Uterus (tissue), 3 donors: ENCODE measurements at regions not wholly inside any gene's neighbourhood (a gene's known extent, or its start where the extent isn't known, plus 50 kb on each side); places are given as distances from the start of the nearest gene placed in this dataset.

Source experiments
- DNase-seq, 2 donors: peaks; one replicate each; pipeline ENCODE4 v3.0.0-alpha.2; 2019 to 2020
- H3K27ac ChIP-seq, 2 donors: fragments of 200-600 bp; sonication (generic); 1 replicate in 1 of 2; 2 replicates in 1 of 2; pipeline ENCODE4 v1.5.1; 2016 to 2018
- H3K27me3 ChIP-seq, 2 donors: fragments of 200-600 bp; sonication (generic); one replicate each; pipeline ENCODE4 v1.5.1; 2018 to 2019; ENCODE audit warnings: control low read depth in 1 of 2
- H3K36me3 ChIP-seq, 2 donors: fragments of 200-600 bp; sonication (generic); one replicate each; pipeline ENCODE4 v1.5.1; 2019; ENCODE audit warnings: control low read depth in 1 of 2
- H3K4me1 ChIP-seq, 2 donors: fragments of 200-600 bp; sonication (generic); one replicate each; pipeline ENCODE4 v1.5.1; 2018 to 2019; ENCODE audit warnings: control low read depth in 1 of 2
- H3K4me3 ChIP-seq, 2 donors: fragments of 200-600 bp; sonication (generic); 1 replicate in 1 of 2; 2 replicates in 1 of 2; pipeline ENCODE4 v1.5.1; 2018 to 2019; ENCODE audit warnings: mild to moderate bottlenecking in 1 of 2
- H3K9me3 ChIP-seq, 2 donors: fragments of 200-600 bp; sonication (generic); one replicate each; pipeline ENCODE4 v1.5.1; 2019; ENCODE audit warnings: control low read depth in 1 of 2
- POLR2A ChIP-seq, 2 donors: fragments of 450-650 bp; IDR thresholded peaks; one replicate each; pipeline ENCODE4 v1.6.1; 2016; ENCODE audit warnings: antibody characterized with exemption in 2 of 2, mild to moderate bottlenecking in 1 of 2, moderate library complexity in 1 of 2
- intact Hi-C: fragments of 100-400 bp; cut with DNase I; formaldehyde crosslinking; loops from one replicate; pipeline ENCODE4 v1.15.1; 2023; ENCODE audit warnings: low total_unique reads
- TF ChIP-seq, protein P1 (sequence below), 4 experiments: fragments of 200-600 bp in 2 of 4; fragments of 450-650 bp in 2 of 4; sonication (generic) in 2 of 4; IDR thresholded peaks; one replicate each; pipeline ENCODE4 v1.5.1; 2016 to 2019; ENCODE audit warnings: antibody characterized with exemption in 4 of 4, mild to moderate bottlenecking in 2 of 4, moderate library complexity in 1 of 4
- donor health status: DM: yes; HTN: yes; CAD: no.

DNA sequence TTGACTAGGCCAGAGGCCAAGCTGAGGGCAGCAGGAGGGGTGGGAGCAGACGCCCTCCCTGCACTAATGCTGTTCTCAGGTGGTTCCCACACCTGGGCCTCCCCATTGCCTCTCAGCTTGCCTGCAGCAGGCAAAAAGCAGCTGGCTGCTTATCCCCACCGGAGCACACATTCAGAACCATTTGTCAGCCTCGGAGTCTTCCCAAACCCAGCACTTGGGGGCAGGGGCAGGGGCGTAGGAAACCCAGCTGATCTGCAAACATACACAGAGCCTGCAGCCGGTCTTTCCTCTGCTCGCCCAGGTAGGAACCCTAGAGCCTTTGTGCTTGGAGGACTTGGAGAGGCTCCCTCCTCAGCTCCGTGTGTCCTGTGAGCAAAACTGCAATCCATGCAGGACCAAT is 249.8 kb downstream of the CYP26B1 start:
- Histone ChIP-seq H3K36me3 (no peaks in the 10 kb centered on the region), H3K9me3 (no peaks in the 10 kb centered on the region), H3K4me3 (no peak overlapping the region), H3K4me1 (no peaks in the 10 kb centered on the region), H3K27ac (no peak overlapping the region), H3K27me3 (no peaks in the 10 kb centered on the region)
- intact Hi-C loops = no loop called here
- no peak for TF ChIP-seq POLR2A (IDR thresholded peaks at IDR 0.05)
- TF ChIP-seq, protein P1, sequence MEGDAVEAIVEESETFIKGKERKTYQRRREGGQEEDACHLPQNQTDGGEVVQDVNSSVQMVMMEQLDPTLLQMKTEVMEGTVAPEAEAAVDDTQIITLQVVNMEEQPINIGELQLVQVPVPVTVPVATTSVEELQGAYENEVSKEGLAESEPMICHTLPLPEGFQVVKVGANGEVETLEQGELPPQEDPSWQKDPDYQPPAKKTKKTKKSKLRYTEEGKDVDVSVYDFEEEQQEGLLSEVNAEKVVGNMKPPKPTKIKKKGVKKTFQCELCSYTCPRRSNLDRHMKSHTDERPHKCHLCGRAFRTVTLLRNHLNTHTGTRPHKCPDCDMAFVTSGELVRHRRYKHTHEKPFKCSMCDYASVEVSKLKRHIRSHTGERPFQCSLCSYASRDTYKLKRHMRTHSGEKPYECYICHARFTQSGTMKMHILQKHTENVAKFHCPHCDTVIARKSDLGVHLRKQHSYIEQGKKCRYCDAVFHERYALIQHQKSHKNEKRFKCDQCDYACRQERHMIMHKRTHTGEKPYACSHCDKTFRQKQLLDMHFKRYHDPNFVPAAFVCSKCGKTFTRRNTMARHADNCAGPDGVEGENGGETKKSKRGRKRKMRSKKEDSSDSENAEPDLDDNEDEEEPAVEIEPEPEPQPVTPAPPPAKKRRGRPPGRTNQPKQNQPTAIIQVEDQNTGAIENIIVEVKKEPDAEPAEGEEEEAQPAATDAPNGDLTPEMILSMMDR (IDR thresholded peaks at IDR 0.05) = no peak
- no peak for DNase-seq

DNA sequence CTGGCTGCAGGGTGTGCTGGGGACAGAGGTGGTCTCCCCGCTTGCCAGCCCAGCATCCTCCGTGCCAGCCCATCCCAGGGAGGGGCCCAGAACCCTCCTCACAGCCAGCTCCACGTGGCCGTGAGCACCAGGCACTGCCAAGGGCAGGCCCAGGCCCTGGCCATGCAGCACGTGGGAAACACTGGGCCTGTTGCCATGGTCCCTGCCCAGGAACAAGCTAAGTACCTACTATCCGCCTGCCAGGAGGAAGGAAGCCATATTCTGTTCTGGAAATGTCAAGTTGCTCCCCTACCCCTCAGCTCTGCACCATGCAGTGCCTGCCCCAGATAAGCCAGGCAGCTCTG is 250.6 kb downstream of the CYP26B1 start:
- TF ChIP-seq, protein P1 (IDR thresholded peaks at IDR 0.05) = no peak
- no peak for TF ChIP-seq POLR2A (IDR thresholded peaks at IDR 0.05)
- no peaks in the 10 kb centered on the region for H3K9me3 ChIP-seq
- no peaks in the 10 kb centered on the region for H3K27me3 ChIP-seq
- no peak for DNase-seq
- no peak overlapping the region for H3K27ac ChIP-seq
- H3K36me3 ChIP-seq = no peaks in the 10 kb centered on the region
- H3K4me1 ChIP-seq = no peaks in the 10 kb centered on the region
- H3K4me3 ChIP-seq = no peak overlapping the region
- intact Hi-C loops = no loop called here

DNA sequence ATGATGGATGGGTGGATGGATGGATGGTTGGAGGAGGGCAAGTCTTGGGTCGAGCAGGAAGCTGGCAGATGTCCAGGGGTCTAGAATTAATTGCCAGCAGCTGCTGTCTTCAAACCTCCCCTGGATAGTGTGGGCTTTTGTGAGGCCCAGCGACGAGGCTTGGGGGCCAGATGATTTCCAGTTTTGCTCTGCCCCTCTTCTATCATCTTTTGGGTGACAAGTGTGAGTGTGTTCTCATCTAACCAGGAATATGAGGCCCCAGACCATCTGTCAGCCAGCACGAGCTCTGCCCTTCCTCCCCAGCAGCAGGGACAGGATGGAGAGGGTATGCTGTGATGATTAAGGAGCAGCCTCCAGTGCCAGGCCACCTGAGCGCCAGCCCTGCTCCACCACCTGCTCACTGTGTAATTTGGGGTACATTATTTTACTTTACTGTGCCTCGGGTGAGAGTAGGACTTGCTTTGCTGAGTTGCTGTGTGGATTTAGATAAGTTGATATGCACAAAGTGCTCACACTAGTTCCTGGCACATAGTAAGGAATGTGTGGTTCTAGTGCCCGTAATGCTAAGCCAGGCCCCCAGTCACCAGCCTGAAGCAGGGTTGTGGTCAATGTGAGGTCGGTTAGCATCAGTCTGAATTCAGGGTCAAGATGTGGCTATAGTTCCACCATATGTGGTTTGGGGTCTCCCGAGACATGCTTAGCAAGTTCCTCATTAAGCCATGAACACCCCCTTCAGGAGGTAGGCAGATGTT is 251.1 kb downstream of the CYP26B1 start:
- no peak for DNase-seq
- Histone ChIP-seq H3K4me3 (no peak overlapping the region), H3K4me1 (no peaks in the 10 kb centered on the region), H3K36me3 (no peaks in the 10 kb centered on the region), H3K27me3 (no peaks in the 10 kb centered on the region), H3K9me3 (no peaks in the 10 kb centered on the region), H3K27ac (no peak overlapping the region)
- TF ChIP-seq, protein P1 (IDR thresholded peaks at IDR 0.05) = no peak
- TF ChIP-seq POLR2A (IDR thresholded peaks at IDR 0.05) = no peak
- intact Hi-C loops = no loop called here

DNA sequence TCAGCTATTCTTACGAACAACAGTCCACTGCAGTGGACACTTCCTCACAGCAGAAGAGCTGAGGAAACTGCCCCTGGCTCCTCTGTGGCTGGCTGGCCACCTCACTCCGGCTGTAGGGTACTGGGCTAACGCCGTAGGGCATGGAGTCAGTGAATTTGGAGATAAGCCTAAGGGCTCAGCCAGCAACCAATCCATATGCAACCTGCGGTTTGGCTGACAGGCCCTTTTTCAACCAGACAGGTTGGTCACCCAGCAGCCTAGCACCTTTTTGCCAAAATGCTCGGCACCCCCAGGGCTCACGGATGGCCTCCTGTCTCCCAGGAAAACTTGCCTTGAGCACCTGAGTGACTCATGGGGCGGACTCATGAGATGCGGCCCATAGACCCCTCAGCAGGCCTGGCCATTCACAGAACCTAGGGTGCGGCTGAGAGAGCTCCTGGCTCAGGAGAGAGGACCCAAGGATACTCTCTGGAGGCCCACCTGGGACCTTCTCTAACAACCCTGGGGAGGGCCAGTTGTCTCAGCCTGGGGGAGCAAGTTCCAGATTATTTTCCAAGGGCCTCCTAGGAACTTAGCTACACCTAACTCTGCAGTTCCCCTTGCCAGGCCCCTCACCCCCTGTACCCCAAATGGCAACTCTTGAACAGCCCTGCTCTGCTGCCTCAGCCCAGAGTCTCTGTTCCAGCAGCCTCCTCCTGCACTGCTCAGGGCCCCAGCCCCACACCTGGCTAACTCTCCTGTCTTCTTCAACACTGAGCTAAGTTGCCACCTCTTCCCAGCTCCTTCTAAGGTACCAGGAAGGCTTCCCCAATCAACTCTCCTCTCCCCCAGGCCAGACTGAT is 252.1 kb downstream of the CYP26B1 start:
- no peak for DNase-seq
- intact Hi-C loops = no loop called here
- Histone ChIP-seq H3K36me3 (no peaks in the 10 kb centered on the region), H3K27ac (no peak overlapping the region), H3K27me3 (no peaks in the 10 kb centered on the region), H3K9me3 (no peaks in the 10 kb centered on the region), H3K4me1 (no peaks in the 10 kb centered on the region), H3K4me3 (no peak overlapping the region)
- TF ChIP-seq, protein P1 (IDR thresholded peaks at IDR 0.05) = no peak
- TF ChIP-seq POLR2A (IDR thresholded peaks at IDR 0.05) = no peak

DNA sequence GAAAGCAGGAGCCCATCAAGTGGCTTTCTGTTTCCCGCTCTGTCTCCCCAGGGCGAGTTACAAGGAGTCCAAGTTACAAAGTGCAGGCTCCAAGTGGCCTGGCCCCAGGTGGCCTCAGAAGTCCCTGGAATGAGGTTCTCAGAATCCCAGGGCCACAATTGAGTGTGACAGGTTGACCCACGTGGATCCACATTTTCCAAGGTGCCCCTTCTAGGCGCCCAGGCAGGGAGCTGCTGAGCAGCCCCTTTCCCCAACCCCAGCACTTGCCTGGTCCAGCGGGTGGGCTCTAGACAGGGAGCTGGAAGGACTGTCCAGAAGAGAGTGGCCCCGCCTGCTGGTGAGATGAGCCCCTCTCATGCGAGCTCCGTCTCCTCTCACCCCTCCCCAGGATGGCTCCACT is 253.4 kb downstream of the CYP26B1 start:
- no peak for TF ChIP-seq POLR2A (IDR thresholded peaks at IDR 0.05)
- TF ChIP-seq, protein P1 (IDR thresholded peaks at IDR 0.05) = no peak
- no peaks in the 10 kb centered on the region for H3K9me3 ChIP-seq
- no peak overlapping the region for H3K4me3 ChIP-seq
- intact Hi-C loops = no loop called here
- no peaks in the 10 kb centered on the region for H3K4me1 ChIP-seq
- no peaks in the 10 kb centered on the region for H3K36me3 ChIP-seq
- no peak overlapping the region for H3K27ac ChIP-seq
- no peaks in the 10 kb centered on the region for H3K27me3 ChIP-seq
- no peak for DNase-seq
